NCI-H2029 (cell line): ENCODE measurements at regions not wholly inside any gene's neighbourhood (a gene's known extent, or its start where the extent isn't known, plus 50 kb on each side); places are given as distances from the start of the nearest gene placed in this dataset.
"Not testable (repeated sequence)": the region's sequence is repeated elsewhere in the genome, so short reads cannot be mapped to it uniquely, and the experiment has no call there.

ENCODE experiments used
- DNase-seq: peaks from one replicate; lab custom pipeline; 2025; lab: John Stamatoyannopoulos, UW

- DNase-seq: not testable (repeated sequence)
These were observed 63.8 kb downstream of the PLXNA1 start for GRCh38 chr3:127046690-127047089.

GRCh38 chr3:127049393-127049792, 66.5 kb downstream of the PLXNA1 start:
- DNase-seq: no peak

- no peak for DNase-seq
These were observed 67.8 kb downstream of the PLXNA1 start for GRCh38 chr3:127050733-127051132.

GRCh38 chr3:127052121-127052561, 69.2 kb downstream of the PLXNA1 start:
- DNase-seq: no peak

GRCh38 chr3:127053026-127053425, 70.1 kb downstream of the PLXNA1 start:
- no peak for DNase-seq

- no peak for DNase-seq
These were observed 70.5 kb downstream of the PLXNA1 start for GRCh38 chr3:127053450-127053849.

GRCh38 chr3:127053979-127054378, 71.1 kb downstream of the PLXNA1 start:
- no peak for DNase-seq

- no peak for DNase-seq
These were observed 73.4 kb downstream of the PLXNA1 start for GRCh38 chr3:127056281-127056680.

- no peak for DNase-seq
These were observed 74.1 kb downstream of the PLXNA1 start for GRCh38 chr3:127056976-127057375.

- DNase-seq: no peak
These were observed 76.2 kb downstream of the PLXNA1 start for GRCh38 chr3:127059072-127059471.

- DNase-seq: no peak
These were observed 78.7 kb downstream of the PLXNA1 start for GRCh38 chr3:127061641-127062040.

- DNase-seq: no peak
These were observed 80.0 kb downstream of the PLXNA1 start for GRCh38 chr3:127062926-127063325.

GRCh38 chr3:127063916-127064315, 81.0 kb downstream of the PLXNA1 start:
- no peak for DNase-seq

GRCh38 chr3:127064391-127065137, 81.6 kb downstream of the PLXNA1 start:
- no peak for DNase-seq

- no peak for DNase-seq
These were observed 82.2 kb downstream of the PLXNA1 start for GRCh38 chr3:127065138-127065427.

- DNase-seq: no peak
These were observed 82.8 kb downstream of the PLXNA1 start for GRCh38 chr3:127065561-127066290.

GRCh38 chr3:127066635-127067034, 83.7 kb downstream of the PLXNA1 start:
- DNase-seq: no peak

- DNase-seq: no peak
These were observed 84.4 kb downstream of the PLXNA1 start for GRCh38 chr3:127067116-127067910.

- DNase-seq: no peak
These were observed 85.3 kb downstream of the PLXNA1 start for GRCh38 chr3:127068111-127068810.

GRCh38 chr3:127068871-127069270, 86.0 kb downstream of the PLXNA1 start:
- no peak for DNase-seq

GRCh38 chr3:127069814-127070440, 87.0 kb downstream of the PLXNA1 start:
- no peak for DNase-seq

- DNase-seq: no peak
These were observed 87.9 kb downstream of the PLXNA1 start for GRCh38 chr3:127070776-127071175.
